IPS DF 6.9 (cell line): ENCODE measurements at regions not wholly inside any gene's neighbourhood (a gene's known extent, or its start where the extent isn't known, plus 50 kb on each side); places are given as distances from the start of the nearest gene placed in this dataset.

Experiments
- DNase-seq: peaks from one replicate; pipeline ENCODE4 v3.0.0-alpha.2; 2013; ENCODE audit warnings: low read depth, low spot score
- H3K27ac ChIP-seq: one replicate; pipeline ENCODE4 v1.5.1; 2013; ENCODE audit warnings: low read length, control low read depth
- H3K27me3 ChIP-seq: 2 replicates; pipeline ENCODE4 v1.6.1; 2013; ENCODE audit warnings: mild to moderate bottlenecking, low read length; ENCODE audit not compliant: control insufficient read depth, insufficient read depth
- H3K36me3 ChIP-seq: 2 replicates; pipeline ENCODE4 v1.6.1; 2013; ENCODE audit warnings: low read length; ENCODE audit not compliant: control insufficient read depth, insufficient read depth
- H3K4me1 ChIP-seq: 2 replicates; pipeline ENCODE4 v1.6.1; 2013; ENCODE audit warnings: low read length; ENCODE audit not compliant: control insufficient read depth, insufficient read depth
- H3K4me3 ChIP-seq: 2 replicates; pipeline ENCODE4 v1.5.1; 2013; ENCODE audit warnings: mild to moderate bottlenecking, low read length
- H3K9me3 ChIP-seq: 2 replicates; pipeline ENCODE4 v1.6.1; 2013; ENCODE audit warnings: low read length, inconsistent platforms; ENCODE audit not compliant: control insufficient read depth, insufficient read depth
- WGBS: extraction: QIAGEN DNeasy Blood & Tissue Kit; methylation state at CpG from one replicate; pipeline ENCODE4 v1.1.7; 2013; ENCODE audit warnings: mixed read lengths, missing lambda C conversion rate; ENCODE audit not compliant: insufficient read length, insufficient coverage; 5-methylcytosine and 5-hydroxymethylcytosine counted together

DNA sequence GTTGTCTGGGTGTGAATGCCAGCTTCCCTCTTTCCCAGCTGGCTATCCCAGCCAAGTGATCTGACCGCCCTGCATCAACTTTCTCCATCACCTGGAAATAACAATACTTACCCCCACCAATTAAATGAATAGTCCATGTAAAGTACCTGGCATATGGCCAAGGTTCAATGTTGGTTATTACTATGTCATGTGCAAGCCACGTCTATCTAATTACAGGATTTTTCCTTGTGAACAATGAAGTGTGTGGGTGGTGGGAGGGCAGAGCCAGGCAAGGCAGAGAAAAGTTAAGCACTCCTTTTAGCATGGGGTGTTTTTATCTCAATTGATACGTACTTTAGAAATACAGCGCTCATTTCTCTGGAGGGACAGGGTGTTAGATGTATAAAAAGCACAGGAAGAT lies 121.1 kb downstream of the NHLRC3 start:
- Histone ChIP-seq H3K27me3 (no peaks in the 10 kb centered on the region), H3K36me3 (no peaks in the 10 kb centered on the region), H3K27ac (no peak overlapping the region), H3K4me1 (no peaks in the 10 kb centered on the region), H3K4me3 (no peak overlapping the region), H3K9me3 (no peaks in the 10 kb centered on the region)
- no CpG with 5 or more reads among the region's 4 CpGs for WGBS
- DNase-seq: no peak

GRCh38 chr13:39159846-39160370 lies 121.7 kb downstream of the NHLRC3 start:
- DNase-seq: no peak
- H3K27me3 ChIP-seq: no peaks in the 10 kb centered on the region
- no peak overlapping the region for H3K27ac ChIP-seq
- no peaks in the 10 kb centered on the region for H3K9me3 ChIP-seq
- H3K36me3 ChIP-seq: no peaks in the 10 kb centered on the region
- no peaks in the 10 kb centered on the region for H3K4me1 ChIP-seq
- no peak overlapping the region for H3K4me3 ChIP-seq
- no CpG with 5 or more reads among the region's 1 CpG for WGBS

DNA sequence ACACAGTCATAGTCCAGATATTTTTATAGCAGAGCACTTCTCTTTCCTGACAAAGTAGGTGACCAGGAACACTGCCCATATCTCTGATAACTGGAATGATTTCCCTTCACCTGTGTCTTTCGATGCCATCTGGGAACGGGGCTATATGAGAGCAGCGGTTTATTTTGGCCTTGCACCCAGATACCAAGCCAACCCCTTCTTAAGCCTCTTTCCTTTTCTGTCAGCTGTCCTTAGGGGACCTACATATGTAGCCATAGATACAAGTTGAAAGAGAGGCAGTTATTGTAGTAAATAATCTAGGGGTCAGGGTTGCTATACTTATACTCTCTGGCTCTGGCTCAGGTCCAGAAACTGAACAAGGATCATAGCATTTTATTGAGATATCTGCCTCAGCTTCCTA lies 128.8 kb downstream of the NHLRC3 start:
- H3K27ac ChIP-seq: no peak overlapping the region
- H3K4me1 ChIP-seq: no peaks in the 10 kb centered on the region
- H3K27me3 ChIP-seq: peaks cover 1% of the 10 kb centered on the region; the same call in 1 of the 2 replicates
- no peaks in the 10 kb centered on the region for H3K36me3 ChIP-seq
- whole genome bisulfite sequencing: no CpG with 5 or more reads among the region's 3 CpGs
- no peak overlapping the region for H3K4me3 ChIP-seq
- no peak for DNase-seq
- H3K9me3 ChIP-seq: no peaks in the 10 kb centered on the region

GRCh38 chr13:39170711-39171110 lies 132.5 kb downstream of the NHLRC3 start:
- H3K27ac ChIP-seq: no peak overlapping the region
- no peak overlapping the region for H3K4me3 ChIP-seq
- no CpG with 5 or more reads among the region's 2 CpGs for WGBS
- H3K4me1 ChIP-seq: no peaks in the 10 kb centered on the region
- DNase-seq: no peak
- no peaks in the 10 kb centered on the region for H3K9me3 ChIP-seq
- peaks cover 1% of the 10 kb centered on the region; the same call in 1 of the 2 replicates for H3K27me3 ChIP-seq
- H3K36me3 ChIP-seq: no peaks in the 10 kb centered on the region

- no peak overlapping the region for H3K27ac ChIP-seq
- WGBS: no CpG with 5 or more reads among the region's 3 CpGs
- no peaks in the 10 kb centered on the region for H3K27me3 ChIP-seq
- no peaks in the 10 kb centered on the region for H3K4me1 ChIP-seq
- H3K9me3 ChIP-seq: no peaks in the 10 kb centered on the region
- DNase-seq: no peak
- no peak overlapping the region for H3K4me3 ChIP-seq
- H3K36me3 ChIP-seq: no peaks in the 10 kb centered on the region
Observed at GRCh38 chr13:39185326-39185725, 147.1 kb downstream of the NHLRC3 start.

DNA sequence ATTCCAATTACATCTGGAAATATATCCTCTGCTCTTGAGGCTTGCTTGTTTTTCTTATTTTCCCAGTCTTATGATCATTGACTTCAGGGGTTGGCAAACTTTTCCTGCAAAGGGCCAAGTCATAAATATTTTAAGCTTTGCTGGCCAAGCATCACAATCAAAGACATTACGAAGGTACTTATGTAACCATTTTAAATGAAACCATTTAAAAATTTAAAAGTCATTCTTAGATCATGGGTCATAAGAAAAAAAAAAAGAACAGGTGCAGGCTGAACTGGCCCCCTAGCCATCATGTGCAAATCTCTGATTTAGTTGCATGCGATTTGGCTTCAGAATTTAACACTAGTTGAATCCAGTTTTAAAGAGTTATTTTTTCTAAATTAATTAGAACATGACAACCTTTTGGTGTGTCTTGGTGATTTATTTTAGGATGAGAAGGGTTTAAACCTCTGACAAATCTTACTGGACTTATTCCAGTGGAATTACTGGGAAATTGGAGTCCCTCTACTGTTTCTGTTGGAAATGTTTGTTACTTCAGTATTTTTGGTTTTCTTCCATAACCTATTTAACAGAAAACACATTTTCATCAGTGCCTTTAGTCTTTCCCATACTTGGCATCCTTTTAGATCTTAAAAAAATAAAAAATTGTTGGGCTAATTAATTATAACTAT lies 148.1 kb downstream of the NHLRC3 start:
- WGBS: no CpG with 5 or more reads among the region's 2 CpGs
- DNase-seq: no peak
- no peaks in the 10 kb centered on the region for H3K36me3 ChIP-seq
- H3K9me3 ChIP-seq: no peaks in the 10 kb centered on the region
- no peaks in the 10 kb centered on the region for H3K4me1 ChIP-seq
- no peak overlapping the region for H3K27ac ChIP-seq
- H3K27me3 ChIP-seq: no peaks in the 10 kb centered on the region
- no peak overlapping the region for H3K4me3 ChIP-seq

DNA sequence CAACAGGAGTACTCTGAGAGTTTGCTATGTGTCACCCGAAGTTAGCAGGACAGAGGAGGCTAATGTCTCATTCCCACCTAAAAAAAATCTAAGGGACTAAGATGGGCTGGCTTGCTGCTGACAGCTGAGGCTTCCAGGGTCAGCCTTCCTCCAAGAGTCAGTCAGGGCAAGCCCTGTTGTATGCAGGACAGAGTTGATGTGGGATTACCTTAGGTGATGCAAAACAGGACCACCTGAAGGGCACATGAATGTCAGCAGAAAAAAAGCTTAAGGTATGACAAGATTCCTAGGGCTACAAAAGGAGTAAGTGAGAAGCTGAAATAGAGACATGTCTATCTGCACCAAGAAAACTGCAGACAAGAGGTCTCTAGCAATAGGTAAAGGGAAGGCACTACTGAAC lies 151.5 kb downstream of the NHLRC3 start:
- WGBS: no CpG with 5 or more reads among the region's 1 CpG
- no peak overlapping the region for H3K4me3 ChIP-seq

DNA sequence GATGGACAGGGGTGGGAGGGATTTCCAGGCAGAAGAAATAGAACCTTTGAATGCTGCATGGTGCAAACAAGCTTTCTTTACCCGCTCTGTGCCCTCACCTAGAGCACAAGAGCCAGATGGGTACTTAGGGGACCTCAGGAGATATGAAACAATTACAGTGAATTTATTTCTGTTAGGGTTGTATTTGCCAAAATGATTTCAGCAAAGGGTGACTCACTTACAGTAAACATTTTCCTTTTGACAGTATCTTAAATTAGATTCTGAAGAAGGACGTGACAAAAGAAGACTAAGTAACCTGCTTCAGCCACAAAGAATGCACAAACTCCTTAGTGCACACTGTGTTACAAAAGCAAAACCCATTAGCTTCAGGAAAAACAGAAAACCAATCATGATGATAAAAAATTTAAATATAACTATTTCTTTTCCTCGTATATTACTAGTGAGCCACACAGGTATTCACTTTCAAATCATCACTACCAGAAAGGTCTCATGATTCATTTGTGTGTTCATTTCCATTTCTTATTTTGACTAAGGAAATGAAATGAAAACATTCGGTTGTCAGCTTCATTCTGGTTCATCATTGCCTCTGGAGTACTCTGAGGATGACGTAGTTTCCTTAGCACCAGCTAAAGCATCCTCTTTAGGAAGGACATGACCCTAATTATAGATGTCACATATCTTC lies 158.8 kb downstream of the NHLRC3 start:
- no CpG with 5 or more reads among the region's 5 CpGs for WGBS
- H3K27me3 ChIP-seq: no peaks in the 10 kb centered on the region
- H3K27ac ChIP-seq: no peak overlapping the region
- DNase-seq: no peak
- H3K9me3 ChIP-seq: no peaks in the 10 kb centered on the region
- no peaks in the 10 kb centered on the region for H3K4me1 ChIP-seq
- H3K4me3 ChIP-seq: no peak overlapping the region
- H3K36me3 ChIP-seq: no peaks in the 10 kb centered on the region

More for the DNA sequence above, 151.5 kb downstream of the NHLRC3 start:
- no peak overlapping the region for H3K27ac ChIP-seq
- no peaks in the 10 kb centered on the region for H3K36me3 ChIP-seq
- no peaks in the 10 kb centered on the region for H3K27me3 ChIP-seq
- H3K9me3 ChIP-seq: no peaks in the 10 kb centered on the region
- no peaks in the 10 kb centered on the region for H3K4me1 ChIP-seq
- no peak for DNase-seq

- H3K27ac ChIP-seq: no peak overlapping the region
- H3K36me3 ChIP-seq: no peaks in the 10 kb centered on the region
- no peaks in the 10 kb centered on the region for H3K9me3 ChIP-seq
- DNase-seq: no peak
- no peaks in the 10 kb centered on the region for H3K4me1 ChIP-seq
- H3K27me3 ChIP-seq: no peaks in the 10 kb centered on the region
- H3K4me3 ChIP-seq: no peak overlapping the region
Observed at GRCh38 chr13:39197647-39198007, 159.4 kb downstream of the NHLRC3 start.

DNA sequence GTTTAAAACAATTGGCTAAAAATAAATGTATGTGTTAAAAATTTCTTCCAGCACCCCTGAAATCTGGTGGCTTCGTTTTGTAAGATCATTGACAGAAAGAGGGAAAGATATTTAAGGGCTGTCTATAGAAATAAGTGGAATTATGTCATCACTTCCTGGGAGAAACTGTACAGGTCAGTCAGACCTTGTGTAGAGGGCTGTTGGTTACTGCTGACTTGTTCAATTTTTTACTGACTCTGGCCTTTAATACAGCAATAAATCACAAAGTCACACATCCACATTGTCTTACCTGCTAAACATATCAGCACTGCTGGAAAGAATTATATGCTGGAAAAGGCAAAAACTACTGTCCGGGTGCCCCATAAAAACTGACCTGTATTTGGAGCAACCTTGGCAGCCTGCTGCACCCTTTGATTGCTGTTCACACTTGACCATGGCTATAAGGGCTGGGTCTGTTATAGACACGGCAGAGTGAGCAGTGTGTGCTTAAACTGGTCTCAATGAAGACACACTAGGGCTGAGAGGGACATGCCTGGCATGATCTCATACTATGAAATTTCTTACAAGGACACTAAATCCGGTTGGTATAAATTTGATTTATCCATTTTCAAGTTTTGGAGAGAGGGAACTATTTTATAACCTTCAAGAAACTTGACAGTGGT lies 162.1 kb downstream of the NHLRC3 start:
- Histone ChIP-seq H3K27me3 (no peaks in the 10 kb centered on the region), H3K27ac (no peak overlapping the region), H3K4me1 (no peaks in the 10 kb centered on the region), H3K9me3 (no peaks in the 10 kb centered on the region), H3K36me3 (no peaks in the 10 kb centered on the region), H3K4me3 (no peak overlapping the region)
- WGBS: no CpG with 5 or more reads among the region's 4 CpGs
- no peak for DNase-seq
